Psoas muscle (tissue), 7 donors: ENCODE measurements at regions not wholly inside any gene's neighbourhood (a gene's known extent, or its start where the extent isn't known, plus 50 kb on each side); places are given as distances from the start of the nearest gene placed in this dataset.

Source experiments
- ATAC-seq, 4 donors: fragments of 200-7000 bp; cut with Tn5 transposase; one replicate each; pipeline ENCODE4 v1.9.1; 2020; ENCODE audit warnings: moderate library complexity in 3 of 4, mild to moderate bottlenecking in 2 of 4
- DNase-seq, 2 donors: peaks; one replicate each; pipeline ENCODE4 v3.0.0-alpha.2; 2020
- H3K27ac ChIP-seq: fragments of 200-600 bp; one replicate; pipeline ENCODE4 v1.8.0; 2022
- H3K27me3 ChIP-seq, 3 donors: fragments of 200-600 bp in 1 of 3; one replicate each; pipeline versions ENCODE4 v1.6.1 to v1.8.0; 2013 to 2022; ENCODE audit warnings: low read length in 2 of 3, mild to moderate bottlenecking in 2 of 3, moderate library complexity in 1 of 3; ENCODE audit not compliant: insufficient read depth in 3 of 3
- H3K36me3 ChIP-seq, 2 donors: fragments of 200-600 bp in 1 of 2; one replicate each; pipeline versions ENCODE4 v1.6.1 to v1.8.0; 2013 to 2022; ENCODE audit warnings: low read depth in 1 of 2, mild to moderate bottlenecking in 1 of 2, moderate library complexity in 1 of 2; ENCODE audit not compliant: insufficient read depth in 1 of 2
- H3K4me1 ChIP-seq: fragments of 200-600 bp; one replicate; pipeline ENCODE4 v1.8.0; 2022
- H3K4me3 ChIP-seq: fragments of 200-600 bp; one replicate; pipeline ENCODE4 v1.8.0; 2022; ENCODE audit warnings: mild to moderate bottlenecking
- H3K9me3 ChIP-seq: fragments of 200-600 bp; one replicate; pipeline ENCODE4 v1.8.0; 2022
- CTCF ChIP-seq: fragments of 200-600 bp; IDR thresholded peaks from one replicate; pipeline ENCODE4 v1.8.0; 2022; ENCODE audit warnings: antibody characterized with exemption
- WGBS, 3 donors: extraction: QIAGEN DNeasy Blood & Tissue Kit; methylation state at CpG; one replicate each; pipeline versions ENCODE4 v1.1.6 to v1.1.7; 2013; 5-methylcytosine and 5-hydroxymethylcytosine counted together
- intact Hi-C, 2 donors: fragments of 100-400 bp; cut with DNase I; formaldehyde crosslinking; loops; one replicate each; pipeline versions ENCODE4 v1.11.0 to v1.14.2; 2022
- donor health status: healthy with polysubstance abuse.
- donor health status: DM: no; HTN: no; CAD: no; lungs with moderate emphysema.
- donor health status: Bipolar disorder and iron deficiency.
- donor health status: healthy.
- donor health status: DM: yes; HTN: yes; CAD: no.
- donor health status: DM: no; HTN: no; CAD: no.
- donor health status: DM: yes; HTN: yes; CAD: no.

- H3K4me1 ChIP-seq = no peaks in the 10 kb centered on the region
- 40 to 49% (median 45%) methylated on average over 2 of the region's 2 CpGs for WGBS, 3 donors
- no peak overlapping the region for H3K27ac ChIP-seq
- H3K9me3 ChIP-seq = no peaks in the 10 kb centered on the region
- H3K36me3 ChIP-seq = no peaks in the 10 kb centered on the region
- no peak overlapping the region for H3K4me3 ChIP-seq
- ATAC-seq (no peak), DNase-seq (no peak)
- TF ChIP-seq CTCF = no peak
- H3K27me3 ChIP-seq = no peaks in the 10 kb centered on the region
- intact Hi-C loops = no loop called here
Measured at GRCh38 chr5:51495672-51496071, 112.4 kb downstream of the ISL1 start.

- no peak overlapping the region for H3K27ac ChIP-seq
- TF ChIP-seq CTCF = no peak
- no peaks in the 10 kb centered on the region for H3K27me3 ChIP-seq
- intact Hi-C loops = no loop called here
- H3K4me3 ChIP-seq = no peak overlapping the region
- WGBS, 3 donors = 48 to 60% (median 53%) methylated on average over 1 of the region's 1 CpG
- no peaks in the 10 kb centered on the region for H3K9me3 ChIP-seq
- no peaks in the 10 kb centered on the region for H3K4me1 ChIP-seq
- ATAC-seq (no peak), DNase-seq (no peak)
- no peaks in the 10 kb centered on the region for H3K36me3 ChIP-seq
Measured at GRCh38 chr5:51517838-51518237, 134.6 kb downstream of the ISL1 start.

GRCh38 chr5:51518607-51519006 is 135.4 kb downstream of the ISL1 start:
- intact Hi-C loops = no loop called here
- WGBS, 3 donors = 18 to 28% (median 26%) methylated on average over 5 of the region's 5 CpGs

GRCh38 chr5:51521583-51521982 is 138.3 kb downstream of the ISL1 start:
- Histone ChIP-seq H3K36me3 (no peaks in the 10 kb centered on the region), H3K4me3 (no peak overlapping the region), H3K27ac (no peak overlapping the region), H3K27me3 (no peaks in the 10 kb centered on the region), H3K9me3 (no peaks in the 10 kb centered on the region), H3K4me1 (no peaks in the 10 kb centered on the region)
- whole genome bisulfite sequencing, 3 donors = 80 to 84% (median 82%) methylated on average over 5 of the region's 5 CpGs
- intact Hi-C loops = no loop called here
- no peak for ATAC-seq
- no peak for TF ChIP-seq CTCF
- DNase-seq = no peak

More at GRCh38 chr5:51518607-51519006, 135.4 kb downstream of the ISL1 start:
- no peaks in the 10 kb centered on the region for H3K4me1 ChIP-seq
- ATAC-seq = no peak
- no peak for TF ChIP-seq CTCF
- DNase-seq = no peak
- no peaks in the 10 kb centered on the region for H3K27me3 ChIP-seq
- no peaks in the 10 kb centered on the region for H3K9me3 ChIP-seq
- H3K27ac ChIP-seq = no peak overlapping the region
- H3K4me3 ChIP-seq = no peak overlapping the region
- no peaks in the 10 kb centered on the region for H3K36me3 ChIP-seq

GRCh38 chr5:51539232-51539631 is 156.0 kb downstream of the ISL1 start:
- no peak for ATAC-seq
- TF ChIP-seq CTCF = no peak
- no peaks in the 10 kb centered on the region for H3K36me3 ChIP-seq
- H3K4me1 ChIP-seq = no peaks in the 10 kb centered on the region
- DNase-seq = no peak
- no peak overlapping the region for H3K4me3 ChIP-seq
- intact Hi-C loops = no loop called here
- H3K27ac ChIP-seq = no peak overlapping the region
- 95 to 96% (median 95%) methylated on average over 2 of the region's 2 CpGs for WGBS, 3 donors
- no peaks in the 10 kb centered on the region for H3K27me3 ChIP-seq
- H3K9me3 ChIP-seq = peaks cover 4% of the 10 kb centered on the region
